GM10248 (cell line): ENCODE measurements at regions not wholly inside any gene's neighbourhood (a gene's known extent, or its start where the extent isn't known, plus 50 kb on each side); places are given as distances from the start of the nearest gene placed in this dataset.

Experiments
- CTCF ChIA-PET: fragments of 300-600 bp; sonication (Branson Sonifier 250); formaldehyde crosslinking; extraction: SDS; loops from one replicate; lab custom pipeline; 2021; ENCODE audit warnings: antibody characterized with exemption; lab: Yijun Ruan, JAX
- POLR2A ChIA-PET: fragments of 350-650 bp; sonication (Branson Sonifier 250); formaldehyde crosslinking; extraction: SDS; loops from one replicate; lab custom pipeline; 2020; ENCODE audit warnings: antibody characterized with exemption; lab: Yijun Ruan, JAX
- DNase-seq: peaks from one replicate; pipeline ENCODE4 v3.0.0; 2012; ENCODE audit errors: extremely low spot score
- TF ChIP-seq, protein P1 (sequence below): IDR thresholded peaks from 2 replicates; pipeline ENCODE4 v1.5.1; 2012; ENCODE audit warnings: mild to moderate bottlenecking, low read depth; ENCODE audit errors: extremely low read depth, missing control alignments, control extremely low read depth

DNA sequence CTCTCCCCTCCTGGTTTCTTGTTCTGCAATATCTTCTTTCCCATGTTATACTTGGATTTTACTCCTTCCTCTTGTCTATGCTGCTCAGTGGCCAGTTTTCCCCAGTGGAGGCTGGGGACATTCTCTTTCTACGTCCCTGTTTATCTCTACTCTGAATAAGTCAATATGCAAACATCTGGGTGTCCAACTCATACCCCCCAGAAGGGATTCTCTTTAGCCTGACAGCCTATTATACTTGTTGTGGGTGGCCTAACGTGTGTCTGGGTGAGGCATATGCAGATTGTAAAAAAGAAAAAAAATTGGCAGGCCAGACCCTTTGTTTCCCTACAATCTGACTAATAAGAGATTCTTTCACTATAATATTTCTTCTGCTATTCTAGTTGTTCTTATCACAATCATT, 134.2 kb upstream of the MAF start:
- no peak for DNase-seq
- ChIA-PET CTCF (no interaction called here), POLR2A (no interaction called here)
- TF ChIP-seq, protein P1, sequence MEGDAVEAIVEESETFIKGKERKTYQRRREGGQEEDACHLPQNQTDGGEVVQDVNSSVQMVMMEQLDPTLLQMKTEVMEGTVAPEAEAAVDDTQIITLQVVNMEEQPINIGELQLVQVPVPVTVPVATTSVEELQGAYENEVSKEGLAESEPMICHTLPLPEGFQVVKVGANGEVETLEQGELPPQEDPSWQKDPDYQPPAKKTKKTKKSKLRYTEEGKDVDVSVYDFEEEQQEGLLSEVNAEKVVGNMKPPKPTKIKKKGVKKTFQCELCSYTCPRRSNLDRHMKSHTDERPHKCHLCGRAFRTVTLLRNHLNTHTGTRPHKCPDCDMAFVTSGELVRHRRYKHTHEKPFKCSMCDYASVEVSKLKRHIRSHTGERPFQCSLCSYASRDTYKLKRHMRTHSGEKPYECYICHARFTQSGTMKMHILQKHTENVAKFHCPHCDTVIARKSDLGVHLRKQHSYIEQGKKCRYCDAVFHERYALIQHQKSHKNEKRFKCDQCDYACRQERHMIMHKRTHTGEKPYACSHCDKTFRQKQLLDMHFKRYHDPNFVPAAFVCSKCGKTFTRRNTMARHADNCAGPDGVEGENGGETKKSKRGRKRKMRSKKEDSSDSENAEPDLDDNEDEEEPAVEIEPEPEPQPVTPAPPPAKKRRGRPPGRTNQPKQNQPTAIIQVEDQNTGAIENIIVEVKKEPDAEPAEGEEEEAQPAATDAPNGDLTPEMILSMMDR = no peak

DNA sequence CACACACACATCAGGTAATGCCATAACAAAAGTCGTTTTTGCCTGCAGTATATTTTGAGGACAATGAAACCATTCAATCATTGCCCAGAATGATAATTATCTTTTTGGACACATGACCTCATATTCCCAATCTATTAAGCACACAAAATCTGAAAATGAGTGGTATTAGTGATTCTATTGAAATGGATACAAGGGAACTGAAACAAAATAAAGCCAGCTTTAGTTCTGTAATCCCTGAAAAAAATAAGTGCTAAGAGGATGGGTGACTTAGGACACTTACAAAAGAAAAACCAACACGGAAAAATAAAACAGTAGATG, 128.3 kb upstream of the MAF start:
- TF ChIP-seq, protein P1 = no peak
- CTCF ChIA-PET = interaction anchor here (1.2 to 1.4 kb wide), 2 partner anchors 13 to 14 kb away, joined by 3 to 5 read pairs; no protein-coding TSS in a partner anchor
- no peak for DNase-seq
- POLR2A ChIA-PET = no interaction called here

DNA sequence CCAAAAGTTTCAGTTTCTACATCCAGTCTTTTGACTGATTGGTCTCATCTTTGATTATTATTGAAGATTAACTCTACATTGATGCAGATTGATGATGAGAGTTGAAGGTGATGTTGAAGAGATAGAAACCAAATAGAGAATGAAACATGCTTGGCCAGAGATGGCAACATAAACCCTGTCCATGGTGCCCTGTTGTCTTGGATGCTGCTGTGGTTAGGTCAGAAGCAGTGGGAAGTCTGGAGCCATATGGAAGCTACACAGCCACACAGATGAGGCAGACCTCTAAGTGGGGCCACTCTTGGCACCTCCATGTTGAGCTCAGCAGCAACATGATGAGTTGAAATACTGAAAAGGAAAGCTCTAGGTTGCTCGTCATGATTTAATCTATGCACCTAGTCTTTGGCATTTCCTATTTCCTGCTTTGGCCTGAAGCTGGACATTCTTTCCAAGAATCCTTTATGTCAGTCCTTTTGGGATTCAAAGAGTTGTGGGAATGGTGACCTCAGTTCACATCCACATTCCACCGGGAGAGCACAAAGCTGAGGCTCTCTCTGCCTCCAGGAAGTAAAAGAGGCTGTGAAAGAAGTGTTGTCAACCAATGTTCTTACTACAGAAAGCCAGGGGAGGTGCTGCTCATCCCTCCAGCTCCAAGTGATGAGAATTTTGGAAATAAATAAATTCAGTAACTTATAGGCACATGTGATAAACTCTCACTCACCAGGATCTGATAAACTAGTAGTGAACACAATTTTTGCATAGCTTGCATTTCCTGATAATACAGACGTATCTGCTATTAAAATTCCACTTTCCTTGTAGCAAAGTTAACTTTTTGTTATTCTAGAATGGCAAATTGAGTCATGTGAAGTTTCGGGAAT, 127.7 kb upstream of the MAF start:
- POLR2A ChIA-PET = no interaction called here
- TF ChIP-seq, protein P1 = no peak
- DNase-seq = no peak
- CTCF ChIA-PET = interaction anchor here (1.2 to 1.4 kb wide), 2 partner anchors 12 to 14 kb away, joined by 3 to 5 read pairs; no protein-coding TSS in a partner anchor

DNA sequence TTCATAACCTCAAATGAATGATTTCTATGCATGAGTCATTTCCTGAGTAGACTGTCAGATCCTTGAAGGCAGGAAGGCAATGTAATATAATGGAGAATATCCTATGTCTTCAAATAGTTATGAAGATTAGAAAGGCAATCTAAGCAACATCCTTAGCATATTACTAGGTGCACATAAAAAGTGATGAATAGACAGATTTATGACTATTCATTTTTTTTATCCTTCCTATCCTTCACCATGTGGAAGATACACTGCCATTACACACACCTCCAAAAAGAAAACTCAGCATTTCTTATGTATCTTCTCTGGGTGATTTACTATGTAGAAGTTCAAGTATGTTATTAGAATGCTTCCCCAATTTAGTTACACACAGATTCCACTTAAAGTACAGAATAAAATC, 126.4 kb upstream of the MAF start:
- POLR2A ChIA-PET = no interaction called here
- CTCF ChIA-PET = interaction anchor here (1.5 kb wide), 1 partner anchor 12 kb away, joined by 4 read pairs; no protein-coding TSS in a partner anchor
- DNase-seq = no peak
- TF ChIP-seq, protein P1 = no peak

DNA sequence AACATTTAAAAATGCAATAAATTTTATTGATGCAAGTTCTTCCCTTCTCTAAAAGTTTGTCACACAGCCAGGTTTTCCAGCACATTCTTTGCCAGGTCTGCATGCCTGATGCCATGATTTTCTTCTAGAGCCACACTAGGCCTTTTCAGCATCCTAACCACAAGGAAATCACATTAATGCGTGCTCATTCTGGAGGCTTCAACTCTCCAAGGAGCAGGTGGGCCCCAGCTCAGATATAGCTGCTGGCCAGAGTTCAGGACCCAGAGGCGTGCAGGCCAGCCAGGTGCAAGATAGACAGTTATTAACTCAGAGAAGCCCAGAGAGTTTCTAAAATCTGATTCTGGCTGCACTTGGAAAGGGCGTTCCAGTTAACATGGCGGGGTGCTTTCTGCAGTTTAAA, 124.5 kb upstream of the MAF start:
- CTCF ChIA-PET = no interaction called here
- POLR2A ChIA-PET = no interaction called here

DNA sequence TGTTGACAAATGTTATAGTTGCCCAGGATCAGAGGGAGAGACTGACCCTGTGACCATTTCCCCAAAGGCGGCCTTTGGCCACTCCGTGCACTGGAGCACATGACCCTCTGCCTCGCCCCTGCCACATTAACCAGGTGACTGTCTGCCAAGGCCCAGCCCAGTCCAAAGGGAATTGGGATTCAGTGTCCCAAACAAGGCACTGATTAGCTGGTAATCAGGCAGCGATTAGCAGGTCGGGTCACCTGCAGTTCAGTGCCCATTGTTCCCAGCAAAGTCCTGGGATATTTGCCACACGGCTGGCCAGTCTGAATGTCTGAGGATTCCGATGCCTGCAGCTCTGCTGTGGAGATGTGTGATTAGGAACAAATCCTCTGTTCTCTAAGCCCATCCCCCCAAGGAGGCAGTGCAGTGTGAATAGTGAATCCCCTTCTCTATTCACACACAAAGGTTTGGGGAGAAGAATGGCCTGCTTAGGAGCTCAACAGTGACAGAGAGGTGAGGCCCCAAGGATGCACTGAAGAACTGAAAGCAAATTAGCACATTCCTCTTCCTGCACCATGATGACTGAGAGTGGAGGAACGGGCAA, 123.1 kb upstream of the MAF start:
- CTCF ChIA-PET = interaction anchor here (0.6 kb wide), 1 partner anchor 506 kb away, joined by 3 read pairs; no protein-coding TSS in a partner anchor
- POLR2A ChIA-PET = no interaction called here
- no peak for DNase-seq
- TF ChIP-seq, protein P1 = no peak

More for the DNA sequence above, 124.5 kb upstream of the MAF start:
- no peak for DNase-seq
- TF ChIP-seq, protein P1 = no peak
